AG04450 (cell line): ENCODE measurements at regions not wholly inside any gene's neighbourhood (a gene's known extent, or its start where the extent isn't known, plus 50 kb on each side); places are given as distances from the start of the nearest gene placed in this dataset.

Experiments
- CTCF ChIA-PET: fragments of 300-600, 350-600 bp; formaldehyde crosslinking; extraction: SDS; loops from one replicate; lab custom pipeline; 2022; ENCODE audit warnings: antibody characterized with exemption, inconsistent platforms; lab: Charles Lee
- POLR2A ChIA-PET: fragments of 350-600 bp; formaldehyde crosslinking; extraction: SDS; loops from one replicate; lab custom pipeline; 2021; ENCODE audit warnings: antibody characterized with exemption, inconsistent platforms; lab: Yijun Ruan, JAX
- DNase-seq: peaks from one replicate; pipeline ENCODE4 v3.0.0-alpha.2; 2011; ENCODE audit warnings: low read depth, low spot score
- H3K27ac ChIP-seq: one replicate; pipeline ENCODE4 v1.5.1; 2012; ENCODE audit warnings: low read depth, low read length, control low read depth
- H3K27me3 ChIP-seq: one replicate; pipeline ENCODE4 v1.6.0; 2012; ENCODE audit warnings: low read length; ENCODE audit not compliant: control insufficient read depth, insufficient read depth
- H3K4me3 ChIP-seq: 2 replicates; pipeline ENCODE4 v1.5.1; 2011; ENCODE audit warnings: mild to moderate bottlenecking, low read depth, low read length, control low read depth
- H3K9me3 ChIP-seq: 2 replicates; pipeline ENCODE4 v1.5.1; 2012; ENCODE audit warnings: low read length; ENCODE audit not compliant: control insufficient read depth, insufficient read depth
- TF ChIP-seq, protein P1 (sequence below): IDR thresholded peaks from 2 replicates; pipeline ENCODE4 v1.5.1; 2011; ENCODE audit warnings: low read depth, low read length, control low read depth, inconsistent platforms

DNA sequence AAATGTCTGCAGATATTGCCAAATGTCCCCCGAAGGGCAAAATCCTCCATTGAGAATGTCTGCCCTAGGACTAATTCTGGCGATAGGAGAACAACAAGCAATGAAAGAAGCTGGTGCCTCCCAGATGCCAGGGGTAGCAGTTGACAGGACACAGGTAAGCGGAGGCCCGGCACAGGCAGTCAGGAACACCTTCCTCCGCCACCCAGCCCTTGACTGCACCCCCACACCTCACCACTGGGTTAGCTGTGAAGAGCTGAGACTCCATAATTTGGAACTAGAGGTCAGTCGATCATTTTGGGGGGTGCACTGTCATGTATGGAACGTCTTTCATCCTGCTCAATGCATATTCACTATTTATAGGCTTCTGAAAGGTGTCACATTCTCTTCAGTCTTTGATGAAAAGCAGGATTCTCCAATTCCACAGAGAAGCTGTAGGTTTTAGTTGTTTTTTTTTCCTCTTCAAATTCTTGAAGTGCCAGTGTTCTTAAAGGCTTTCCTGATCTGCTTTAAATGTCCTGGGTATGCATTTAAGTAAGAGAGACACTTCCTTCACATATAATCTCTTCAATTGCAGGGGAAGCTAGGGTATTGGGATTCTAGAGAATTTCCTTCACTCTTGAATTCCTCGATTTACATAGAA, 111.6 kb upstream of the ZFP42 start:
- ChIA-PET CTCF (no interaction called here), POLR2A (no interaction called here)
- Histone ChIP-seq H3K9me3 (no peaks in the 10 kb centered on the region; the same call in 1 of the 2 replicates), H3K27ac (no peak overlapping the region), H3K27me3 (no peaks in the 10 kb centered on the region), H3K4me3 (no peak overlapping the region)
- no peak for DNase-seq
- TF ChIP-seq, protein P1, sequence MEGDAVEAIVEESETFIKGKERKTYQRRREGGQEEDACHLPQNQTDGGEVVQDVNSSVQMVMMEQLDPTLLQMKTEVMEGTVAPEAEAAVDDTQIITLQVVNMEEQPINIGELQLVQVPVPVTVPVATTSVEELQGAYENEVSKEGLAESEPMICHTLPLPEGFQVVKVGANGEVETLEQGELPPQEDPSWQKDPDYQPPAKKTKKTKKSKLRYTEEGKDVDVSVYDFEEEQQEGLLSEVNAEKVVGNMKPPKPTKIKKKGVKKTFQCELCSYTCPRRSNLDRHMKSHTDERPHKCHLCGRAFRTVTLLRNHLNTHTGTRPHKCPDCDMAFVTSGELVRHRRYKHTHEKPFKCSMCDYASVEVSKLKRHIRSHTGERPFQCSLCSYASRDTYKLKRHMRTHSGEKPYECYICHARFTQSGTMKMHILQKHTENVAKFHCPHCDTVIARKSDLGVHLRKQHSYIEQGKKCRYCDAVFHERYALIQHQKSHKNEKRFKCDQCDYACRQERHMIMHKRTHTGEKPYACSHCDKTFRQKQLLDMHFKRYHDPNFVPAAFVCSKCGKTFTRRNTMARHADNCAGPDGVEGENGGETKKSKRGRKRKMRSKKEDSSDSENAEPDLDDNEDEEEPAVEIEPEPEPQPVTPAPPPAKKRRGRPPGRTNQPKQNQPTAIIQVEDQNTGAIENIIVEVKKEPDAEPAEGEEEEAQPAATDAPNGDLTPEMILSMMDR, result no peak

DNA sequence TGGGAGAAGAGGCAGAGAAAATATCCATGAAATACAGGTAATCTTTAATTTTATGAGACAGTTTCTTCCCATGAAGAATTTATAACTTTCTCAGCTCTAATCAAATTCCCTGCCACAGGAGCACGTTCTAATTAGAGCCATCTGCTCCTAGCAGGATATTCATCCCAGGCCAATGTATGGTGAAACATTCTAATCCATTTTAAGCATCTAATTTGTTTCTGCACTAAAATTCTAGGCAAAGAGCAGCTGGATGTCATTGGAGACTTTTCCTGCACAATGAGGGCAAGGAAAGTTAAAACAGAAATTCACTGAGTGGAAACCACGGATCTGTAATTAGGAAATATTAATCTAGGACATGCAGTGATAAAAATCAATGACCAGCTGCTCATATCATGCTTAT, 107.7 kb upstream of the ZFP42 start:
- H3K27ac ChIP-seq, result no peak overlapping the region
- POLR2A ChIA-PET, result no interaction called here
- no peak overlapping the region for H3K4me3 ChIP-seq
- DNase-seq, result no peak
- CTCF ChIA-PET, result no interaction called here
- H3K9me3 ChIP-seq, result peaks cover 2% of the 10 kb centered on the region; the same call in 1 of the 2 replicates
- TF ChIP-seq, protein P1, result no peak
- H3K27me3 ChIP-seq, result no peaks in the 10 kb centered on the region

DNA sequence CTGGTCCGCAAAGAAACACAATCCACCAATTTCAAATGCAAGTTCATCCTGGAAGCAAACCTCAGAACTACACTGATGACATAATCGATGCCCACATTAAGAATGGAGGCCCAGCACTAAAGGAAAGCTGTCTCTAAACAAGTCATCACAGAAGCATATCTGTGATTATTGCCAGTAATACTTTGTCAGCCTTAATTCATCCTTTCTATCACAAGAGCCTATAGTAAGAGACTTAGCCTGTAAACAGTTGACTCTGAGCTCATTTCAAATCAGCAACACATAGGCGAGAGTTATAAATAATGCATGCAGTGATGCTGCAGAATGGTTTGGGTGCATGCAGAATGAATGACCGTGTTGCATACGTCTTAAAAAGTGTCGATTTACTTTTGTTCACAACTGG, 105.9 kb upstream of the ZFP42 start:
- POLR2A ChIA-PET, result no interaction called here
- TF ChIP-seq, protein P1, result no peak
- H3K9me3 ChIP-seq, result peaks cover 2% of the 10 kb centered on the region; the same call in 1 of the 2 replicates
- H3K27ac ChIP-seq, result no peak overlapping the region
- CTCF ChIA-PET, result no interaction called here
- DNase-seq, result no peak
- no peak overlapping the region for H3K4me3 ChIP-seq
- H3K27me3 ChIP-seq, result no peaks in the 10 kb centered on the region

DNA sequence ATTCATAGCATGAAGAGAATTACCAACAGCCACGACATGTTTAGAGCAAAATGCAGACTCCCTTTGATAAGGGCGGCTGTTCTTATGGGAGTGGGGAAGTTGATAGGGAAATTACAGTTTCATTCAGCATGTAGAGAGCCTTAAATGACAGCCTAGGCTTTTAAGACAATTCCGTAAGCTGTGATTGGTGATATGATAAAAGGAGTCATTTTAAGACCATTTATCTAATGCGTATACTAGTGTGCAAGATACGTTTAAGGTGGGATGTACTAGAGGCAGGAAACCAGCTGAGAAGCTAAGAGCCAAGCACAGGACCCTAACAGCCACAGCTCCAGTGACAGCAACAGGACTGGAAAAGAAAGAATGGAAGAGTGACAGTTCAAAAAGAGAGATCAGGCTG, 102.2 kb upstream of the ZFP42 start:
- POLR2A ChIA-PET, result no interaction called here
- Histone ChIP-seq H3K9me3 (peaks cover 2% of the 10 kb centered on the region; the same call in 1 of the 2 replicates), H3K27me3 (no peaks in the 10 kb centered on the region), H3K4me3 (no peak overlapping the region), H3K27ac (no peak overlapping the region)
- TF ChIP-seq, protein P1, result no peak
- DNase-seq, result no peak
- CTCF ChIA-PET, result no interaction called here

DNA sequence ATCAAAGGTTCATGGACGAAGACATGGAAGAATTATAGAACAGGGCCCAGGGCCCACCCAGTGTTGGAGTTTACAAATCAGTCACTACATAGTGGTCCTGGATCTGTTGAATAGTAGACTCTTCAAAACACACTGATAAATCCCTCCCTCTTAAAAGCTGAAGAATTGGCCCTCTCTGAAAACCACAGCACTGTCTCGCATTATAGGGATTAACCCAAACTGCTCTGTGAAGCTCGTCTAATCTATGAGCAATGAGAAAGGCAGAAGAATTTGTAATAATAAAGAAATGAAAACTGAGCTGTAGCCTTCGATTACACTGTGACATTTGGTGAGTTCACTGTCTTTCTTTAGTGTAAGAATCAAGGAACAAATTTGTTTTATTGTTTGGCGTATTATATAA, 92.5 kb upstream of the ZFP42 start:
- TF ChIP-seq, protein P1, result no peak
- peaks cover 11% of the 10 kb centered on the region; the same call in 1 of the 2 replicates for H3K9me3 ChIP-seq
- no peak overlapping the region for H3K4me3 ChIP-seq
- no peaks in the 10 kb centered on the region for H3K27me3 ChIP-seq
- no peak for DNase-seq
- POLR2A ChIA-PET, result no interaction called here
- H3K27ac ChIP-seq, result peak overlapping the region; percentile 41
- CTCF ChIA-PET, result no interaction called here
